SK-N-SH (cell line): ENCODE measurements at regions not wholly inside any gene's neighbourhood (a gene's known extent, or its start where the extent isn't known, plus 50 kb on each side); places are given as distances from the start of the nearest gene placed in this dataset.

Experiments used
- EP300 ChIP-seq, 2 experiments: IDR thresholded peaks; 2 replicates each; pipeline versions ENCODE4 v1.4.0 to v1.6.1; 2012; ENCODE audit warnings: borderline replicate concordance in 1 of 2, low read depth in 1 of 2, low read length in 1 of 2
- GABPA ChIP-seq: IDR thresholded peaks from 2 replicates; pipeline ENCODE4 v1.4.0; 2012; ENCODE audit warnings: low read depth, mild to moderate bottlenecking
- MEF2A ChIP-seq: IDR thresholded peaks from 2 replicates; pipeline ENCODE4 v1.4.0; 2012; ENCODE audit warnings: low read depth, borderline replicate concordance
- TF ChIP-seq, protein P1 (sequence below): fragments of 200-600 bp; sonication (generic); IDR thresholded peaks from 2 replicates; pipeline ENCODE4 v1.6.1; 2017; ENCODE audit warnings: antibody characterized with exemption, mild to moderate bottlenecking, moderate library complexity
- TF ChIP-seq, protein P2 (sequence below): fragments of 150-350 bp; IDR thresholded peaks from 2 replicates; pipeline ENCODE4 v1.6.1; 2017; ENCODE audit warnings: antibody characterized with exemption, low read length, low read depth, borderline replicate concordance
- TF ChIP-seq, protein P3 (sequence below): IDR thresholded peaks from 2 replicates; pipeline ENCODE4 v1.4.0; 2012; ENCODE audit warnings: low read depth, borderline replicate concordance

DNA sequence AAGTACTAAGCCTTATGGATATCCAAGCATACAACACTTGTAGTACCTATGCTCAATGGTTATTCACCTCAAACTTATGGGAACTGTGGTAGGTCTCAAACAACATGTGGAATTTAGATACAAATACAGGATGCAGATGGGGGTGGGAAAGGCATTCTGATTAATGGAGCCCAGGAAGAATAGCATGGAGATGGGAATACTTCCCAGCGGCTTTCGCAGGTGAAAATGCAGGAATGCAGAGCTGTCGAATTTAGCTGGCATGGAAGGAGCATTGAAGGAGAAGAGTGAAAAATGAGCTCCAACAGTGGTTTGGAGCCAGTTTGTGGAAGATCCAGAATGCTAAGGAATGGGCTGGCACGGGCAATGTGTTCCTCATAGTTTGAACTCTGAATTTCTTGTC lies 89.9 kb downstream of the NKX2-1 start:
- TF ChIP-seq, protein P1, sequence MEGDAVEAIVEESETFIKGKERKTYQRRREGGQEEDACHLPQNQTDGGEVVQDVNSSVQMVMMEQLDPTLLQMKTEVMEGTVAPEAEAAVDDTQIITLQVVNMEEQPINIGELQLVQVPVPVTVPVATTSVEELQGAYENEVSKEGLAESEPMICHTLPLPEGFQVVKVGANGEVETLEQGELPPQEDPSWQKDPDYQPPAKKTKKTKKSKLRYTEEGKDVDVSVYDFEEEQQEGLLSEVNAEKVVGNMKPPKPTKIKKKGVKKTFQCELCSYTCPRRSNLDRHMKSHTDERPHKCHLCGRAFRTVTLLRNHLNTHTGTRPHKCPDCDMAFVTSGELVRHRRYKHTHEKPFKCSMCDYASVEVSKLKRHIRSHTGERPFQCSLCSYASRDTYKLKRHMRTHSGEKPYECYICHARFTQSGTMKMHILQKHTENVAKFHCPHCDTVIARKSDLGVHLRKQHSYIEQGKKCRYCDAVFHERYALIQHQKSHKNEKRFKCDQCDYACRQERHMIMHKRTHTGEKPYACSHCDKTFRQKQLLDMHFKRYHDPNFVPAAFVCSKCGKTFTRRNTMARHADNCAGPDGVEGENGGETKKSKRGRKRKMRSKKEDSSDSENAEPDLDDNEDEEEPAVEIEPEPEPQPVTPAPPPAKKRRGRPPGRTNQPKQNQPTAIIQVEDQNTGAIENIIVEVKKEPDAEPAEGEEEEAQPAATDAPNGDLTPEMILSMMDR = no peak
- TF ChIP-seq, protein P2, sequence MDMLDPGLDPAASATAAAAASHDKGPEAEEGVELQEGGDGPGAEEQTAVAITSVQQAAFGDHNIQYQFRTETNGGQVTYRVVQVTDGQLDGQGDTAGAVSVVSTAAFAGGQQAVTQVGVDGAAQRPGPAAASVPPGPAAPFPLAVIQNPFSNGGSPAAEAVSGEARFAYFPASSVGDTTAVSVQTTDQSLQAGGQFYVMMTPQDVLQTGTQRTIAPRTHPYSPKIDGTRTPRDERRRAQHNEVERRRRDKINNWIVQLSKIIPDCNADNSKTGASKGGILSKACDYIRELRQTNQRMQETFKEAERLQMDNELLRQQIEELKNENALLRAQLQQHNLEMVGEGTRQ = no peak
- TF ChIP-seq GABPA = no peak
- TF ChIP-seq, protein P3, sequence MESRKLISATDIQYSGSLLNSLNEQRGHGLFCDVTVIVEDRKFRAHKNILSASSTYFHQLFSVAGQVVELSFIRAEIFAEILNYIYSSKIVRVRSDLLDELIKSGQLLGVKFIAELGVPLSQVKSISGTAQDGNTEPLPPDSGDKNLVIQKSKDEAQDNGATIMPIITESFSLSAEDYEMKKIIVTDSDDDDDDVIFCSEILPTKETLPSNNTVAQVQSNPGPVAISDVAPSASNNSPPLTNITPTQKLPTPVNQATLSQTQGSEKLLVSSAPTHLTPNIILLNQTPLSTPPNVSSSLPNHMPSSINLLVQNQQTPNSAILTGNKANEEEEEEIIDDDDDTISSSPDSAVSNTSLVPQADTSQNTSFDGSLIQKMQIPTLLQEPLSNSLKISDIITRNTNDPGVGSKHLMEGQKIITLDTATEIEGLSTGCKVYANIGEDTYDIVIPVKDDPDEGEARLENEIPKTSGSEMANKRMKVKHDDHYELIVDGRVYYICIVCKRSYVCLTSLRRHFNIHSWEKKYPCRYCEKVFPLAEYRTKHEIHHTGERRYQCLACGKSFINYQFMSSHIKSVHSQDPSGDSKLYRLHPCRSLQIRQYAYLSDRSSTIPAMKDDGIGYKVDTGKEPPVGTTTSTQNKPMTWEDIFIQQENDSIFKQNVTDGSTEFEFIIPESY = no peak
- TF ChIP-seq EP300 (IDR thresholded peaks at IDR 0.05; ENCODE audit: borderline replicate concordance in 1 of 2, low read depth in 1 of 2, low read length in 1 of 2) = no peak
- TF ChIP-seq MEF2A = no peak
